Neural cell (in vitro differentiated cells): ENCODE measurements at regions not wholly inside any gene's neighbourhood (a gene's known extent, or its start where the extent isn't known, plus 50 kb on each side); places are given as distances from the start of the nearest gene placed in this dataset.

Source experiments
- EP300 ChIP-seq: fragments of 450-650 bp; conservative IDR thresholded peaks from 2 replicates; pipeline ENCODE4 v1.6.1; 2014; ENCODE audit warnings: antibody characterized with exemption, mild to moderate bottlenecking, moderate library complexity; ENCODE audit not compliant: poor library complexity, severe bottlenecking
- EZH2 ChIP-seq: fragments of 200-600, 300-800 bp; shearing (Covaris generic), sonication (generic); IDR thresholded peaks from 2 replicates; pipeline ENCODE4 v1.6.1; 2014; ENCODE audit warnings: antibody characterized with exemption, low read length, borderline replicate concordance, mild to moderate bottlenecking; ENCODE audit not compliant: insufficient read depth, poor library complexity, severe bottlenecking
- POLR2AphosphoS5 ChIP-seq: IDR thresholded peaks from 2 replicates; pipeline ENCODE4 v1.6.1; 2012
- TF ChIP-seq, protein P1 (sequence below): fragments of 450-650 bp; IDR thresholded peaks from 2 replicates; pipeline ENCODE4 v1.5.1; 2014; ENCODE audit warnings: antibody characterized with exemption, mild to moderate bottlenecking, moderate library complexity; ENCODE audit not compliant: poor library complexity, severe bottlenecking

DNA sequence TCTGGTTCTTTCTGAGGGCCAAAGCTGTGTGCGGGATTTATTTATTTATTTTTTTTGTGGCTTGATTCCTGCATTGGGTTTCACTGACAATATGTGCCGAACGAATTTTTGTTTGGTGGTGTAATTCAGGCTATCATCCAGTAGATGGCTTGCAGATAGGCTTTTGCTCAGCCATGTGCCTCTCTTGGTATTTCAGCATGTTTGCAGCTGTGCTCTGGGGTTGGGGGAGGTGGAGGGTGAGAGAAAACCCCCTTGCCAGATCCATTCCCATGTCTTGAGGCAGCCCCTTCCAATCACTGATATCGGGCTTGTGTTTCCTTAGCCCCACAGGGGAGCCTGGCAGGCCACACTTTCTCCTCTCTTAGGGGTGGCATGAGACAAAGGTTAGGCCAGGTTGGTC is 302.4 kb downstream of the PTGER3 start:
- TF ChIP-seq, protein P1, sequence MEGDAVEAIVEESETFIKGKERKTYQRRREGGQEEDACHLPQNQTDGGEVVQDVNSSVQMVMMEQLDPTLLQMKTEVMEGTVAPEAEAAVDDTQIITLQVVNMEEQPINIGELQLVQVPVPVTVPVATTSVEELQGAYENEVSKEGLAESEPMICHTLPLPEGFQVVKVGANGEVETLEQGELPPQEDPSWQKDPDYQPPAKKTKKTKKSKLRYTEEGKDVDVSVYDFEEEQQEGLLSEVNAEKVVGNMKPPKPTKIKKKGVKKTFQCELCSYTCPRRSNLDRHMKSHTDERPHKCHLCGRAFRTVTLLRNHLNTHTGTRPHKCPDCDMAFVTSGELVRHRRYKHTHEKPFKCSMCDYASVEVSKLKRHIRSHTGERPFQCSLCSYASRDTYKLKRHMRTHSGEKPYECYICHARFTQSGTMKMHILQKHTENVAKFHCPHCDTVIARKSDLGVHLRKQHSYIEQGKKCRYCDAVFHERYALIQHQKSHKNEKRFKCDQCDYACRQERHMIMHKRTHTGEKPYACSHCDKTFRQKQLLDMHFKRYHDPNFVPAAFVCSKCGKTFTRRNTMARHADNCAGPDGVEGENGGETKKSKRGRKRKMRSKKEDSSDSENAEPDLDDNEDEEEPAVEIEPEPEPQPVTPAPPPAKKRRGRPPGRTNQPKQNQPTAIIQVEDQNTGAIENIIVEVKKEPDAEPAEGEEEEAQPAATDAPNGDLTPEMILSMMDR, result no peak
- TF ChIP-seq EP300 (no peak), POLR2AphosphoS5 (no peak), EZH2 (no peak)
